ENCODE measurements at regions not wholly inside any gene's neighbourhood (a gene's known extent, or its start where the extent isn't known, plus 50 kb on each side); places are given as distances from the start of the nearest gene placed in this dataset.

DNA sequence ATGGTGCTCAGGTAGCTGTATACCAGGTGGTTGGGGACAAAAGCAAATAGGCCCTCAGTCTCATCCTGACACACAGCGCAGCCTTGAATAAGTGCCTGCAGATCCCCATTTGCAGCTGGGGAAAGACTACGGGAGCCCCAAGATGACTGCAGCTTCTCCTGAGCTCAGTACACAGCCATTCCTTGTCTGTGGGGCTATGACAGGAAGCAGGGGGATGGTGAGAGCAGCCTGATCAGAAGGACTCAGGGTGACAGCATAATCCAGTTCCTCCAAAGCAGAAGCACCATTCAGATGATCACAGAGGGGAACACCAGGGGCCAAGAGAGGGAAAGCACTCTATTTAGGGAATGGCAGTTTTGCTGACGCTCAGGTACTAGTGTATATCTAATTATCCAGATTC lies 104.8 kb upstream of the MOCS1 start:
- H3K27ac ChIP-seq (ENCODE audit: low read depth in 1 of 2, low read length in 1 of 2), result no peak overlapping the region
- H3K4me3 ChIP-seq (ENCODE audit: low read length in 2 of 2), result no peak overlapping the region
- DNase-seq (ENCODE audit: low read depth in 6 of 9, low spot score in 9 of 9), result no peak
- H3K27me3 ChIP-seq (ENCODE audit: control insufficient read depth in 2 of 2, insufficient read depth in 1 of 2, low read length in 1 of 2), result no peaks in the 10 kb centered on the region
- no peaks in the 10 kb centered on the region for H3K36me3 ChIP-seq (ENCODE audit: control insufficient read depth in 2 of 2, insufficient read depth in 2 of 2, low read length in 1 of 2)
- H3K9me3 ChIP-seq (ENCODE audit: control insufficient read depth in 2 of 2, insufficient read depth in 1 of 2, low read length in 1 of 2), result no peaks in the 10 kb centered on the region
- 67% methylated on average over 3 of the region's 3 CpGs for WGBS
- no peaks in the 10 kb centered on the region for H3K4me1 ChIP-seq (ENCODE audit: control insufficient read depth in 2 of 2, insufficient read depth in 2 of 2, low read length in 2 of 2)

GRCh38 chr6:40038626-40039025 lies 104.4 kb upstream of the MOCS1 start:
- no peaks in the 10 kb centered on the region for H3K4me1 ChIP-seq (ENCODE audit: control insufficient read depth in 2 of 2, insufficient read depth in 2 of 2, low read length in 2 of 2)
- no peak for DNase-seq (ENCODE audit: low read depth in 6 of 9, low spot score in 9 of 9)
- no peaks in the 10 kb centered on the region for H3K36me3 ChIP-seq (ENCODE audit: control insufficient read depth in 2 of 2, insufficient read depth in 2 of 2, low read length in 1 of 2)
- H3K4me3 ChIP-seq (ENCODE audit: low read length in 2 of 2), result no peak overlapping the region
- H3K27ac ChIP-seq (ENCODE audit: low read depth in 1 of 2, low read length in 1 of 2), result no peak overlapping the region
- no peaks in the 10 kb centered on the region for H3K27me3 ChIP-seq (ENCODE audit: control insufficient read depth in 2 of 2, insufficient read depth in 1 of 2, low read length in 1 of 2)
- no peaks in the 10 kb centered on the region for H3K9me3 ChIP-seq (ENCODE audit: control insufficient read depth in 2 of 2, insufficient read depth in 1 of 2, low read length in 1 of 2)

GRCh38 chr6:40037271-40037670 lies 103.0 kb upstream of the MOCS1 start:
- H3K4me1 ChIP-seq (ENCODE audit: control insufficient read depth in 2 of 2, insufficient read depth in 2 of 2, low read length in 2 of 2), result no peaks in the 10 kb centered on the region
- no peaks in the 10 kb centered on the region for H3K9me3 ChIP-seq (ENCODE audit: control insufficient read depth in 2 of 2, insufficient read depth in 1 of 2, low read length in 1 of 2)
- no peak for DNase-seq (ENCODE audit: low read depth in 6 of 9, low spot score in 9 of 9)
- no peaks in the 10 kb centered on the region for H3K27me3 ChIP-seq (ENCODE audit: control insufficient read depth in 2 of 2, insufficient read depth in 1 of 2, low read length in 1 of 2)
- H3K36me3 ChIP-seq (ENCODE audit: control insufficient read depth in 2 of 2, insufficient read depth in 2 of 2, low read length in 1 of 2), result no peaks in the 10 kb centered on the region
- no peak overlapping the region for H3K4me3 ChIP-seq (ENCODE audit: low read length in 2 of 2)
- no peak overlapping the region for H3K27ac ChIP-seq (ENCODE audit: low read depth in 1 of 2, low read length in 1 of 2)

GRCh38 chr6:40036186-40036585 lies 101.9 kb upstream of the MOCS1 start:
- DNase-seq (ENCODE audit: low read depth in 6 of 9, low spot score in 9 of 9), result no peak
- no peaks in the 10 kb centered on the region for H3K4me1 ChIP-seq (ENCODE audit: control insufficient read depth in 2 of 2, insufficient read depth in 2 of 2, low read length in 2 of 2)
- no peaks in the 10 kb centered on the region for H3K36me3 ChIP-seq (ENCODE audit: control insufficient read depth in 2 of 2, insufficient read depth in 2 of 2, low read length in 1 of 2)
- 95% methylated on average over 2 of the region's 2 CpGs for WGBS
- H3K9me3 ChIP-seq (ENCODE audit: control insufficient read depth in 2 of 2, insufficient read depth in 1 of 2, low read length in 1 of 2), result no peaks in the 10 kb centered on the region
- H3K4me3 ChIP-seq (ENCODE audit: low read length in 2 of 2), result no peak overlapping the region
- no peaks in the 10 kb centered on the region for H3K27me3 ChIP-seq (ENCODE audit: control insufficient read depth in 2 of 2, insufficient read depth in 1 of 2, low read length in 1 of 2)
- no peak overlapping the region for H3K27ac ChIP-seq (ENCODE audit: low read depth in 1 of 2, low read length in 1 of 2)

GRCh38 chr6:40028449-40028848 lies 94.2 kb upstream of the MOCS1 start:
- 98% methylated on average over 1 of the region's 1 CpG for WGBS
- no peak for DNase-seq (ENCODE audit: low read depth in 6 of 9, low spot score in 9 of 9)

DNA sequence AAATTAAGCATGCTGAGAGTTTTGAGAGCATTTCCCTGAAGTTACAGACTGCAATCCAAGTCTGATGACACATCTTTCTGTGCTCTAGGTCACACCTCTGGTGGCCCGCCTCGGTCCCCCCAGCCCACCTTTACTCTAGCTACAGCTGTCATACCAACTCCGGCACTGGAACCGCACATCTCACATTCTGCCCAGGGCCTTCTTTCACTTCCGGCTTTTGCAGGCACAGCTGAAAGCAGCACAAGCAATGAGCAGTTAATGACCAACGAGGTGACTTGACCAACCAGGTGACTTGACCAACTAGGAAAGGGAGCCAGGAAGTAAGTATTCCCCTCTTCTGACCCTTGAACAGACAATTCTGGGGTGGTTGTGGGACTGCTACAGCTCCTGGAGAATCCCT lies 88.6 kb upstream of the MOCS1 start:
- peaks cover 0 to 2% of the 10 kb centered on the region in 2 donors for H3K9me3 ChIP-seq (ENCODE audit: control insufficient read depth in 2 of 2, insufficient read depth in 1 of 2, low read length in 1 of 2)
- no peak overlapping the region for H3K27ac ChIP-seq (ENCODE audit: low read depth in 1 of 2, low read length in 1 of 2)
- H3K4me3 ChIP-seq (ENCODE audit: low read length in 2 of 2), result no peak overlapping the region
- DNase-seq (ENCODE audit: low read depth in 6 of 9, low spot score in 9 of 9), result no peak
- no peaks in the 10 kb centered on the region for H3K36me3 ChIP-seq (ENCODE audit: control insufficient read depth in 2 of 2, insufficient read depth in 2 of 2, low read length in 1 of 2)
- 92% methylated on average over 6 of the region's 6 CpGs for WGBS
- no peaks in the 10 kb centered on the region for H3K4me1 ChIP-seq (ENCODE audit: control insufficient read depth in 2 of 2, insufficient read depth in 2 of 2, low read length in 2 of 2)
- no peaks in the 10 kb centered on the region for H3K27me3 ChIP-seq (ENCODE audit: control insufficient read depth in 2 of 2, insufficient read depth in 1 of 2, low read length in 1 of 2)

More at GRCh38 chr6:40028449-40028848, 94.2 kb upstream of the MOCS1 start:
- Histone ChIP-seq H3K27ac (ENCODE audit: low read depth in 1 of 2, low read length in 1 of 2) (no peak overlapping the region), H3K36me3 (ENCODE audit: control insufficient read depth in 2 of 2, insufficient read depth in 2 of 2, low read length in 1 of 2) (no peaks in the 10 kb centered on the region), H3K9me3 (ENCODE audit: control insufficient read depth in 2 of 2, insufficient read depth in 1 of 2, low read length in 1 of 2) (no peaks in the 10 kb centered on the region), H3K27me3 (ENCODE audit: control insufficient read depth in 2 of 2, insufficient read depth in 1 of 2, low read length in 1 of 2) (no peaks in the 10 kb centered on the region), H3K4me1 (ENCODE audit: control insufficient read depth in 2 of 2, insufficient read depth in 2 of 2, low read length in 2 of 2) (no peaks in the 10 kb centered on the region), H3K4me3 (ENCODE audit: low read length in 2 of 2) (no peak overlapping the region)

DNA sequence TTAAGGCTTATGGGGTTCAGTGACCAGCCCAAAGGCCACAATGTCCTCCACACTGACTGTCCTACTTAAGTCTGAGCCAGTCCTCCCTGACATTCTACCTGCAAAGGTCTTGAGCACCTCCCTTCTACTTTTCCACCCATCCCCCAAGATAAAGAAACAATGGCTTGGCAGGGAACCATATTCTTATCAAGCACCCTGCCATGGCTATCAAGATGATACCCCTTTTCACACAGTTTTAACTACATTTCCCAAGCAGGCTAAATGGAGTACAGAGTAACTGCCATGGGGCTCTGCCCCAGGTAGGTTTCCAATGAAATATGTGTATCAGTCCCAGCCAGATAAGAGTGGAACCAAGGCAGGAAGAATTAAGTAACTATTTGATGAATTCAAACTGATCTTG lies 85.9 kb upstream of the MOCS1 start:
- no peak for DNase-seq (ENCODE audit: low read depth in 6 of 9, low spot score in 9 of 9)
- H3K27me3 ChIP-seq (ENCODE audit: control insufficient read depth in 2 of 2, insufficient read depth in 1 of 2, low read length in 1 of 2), result no peaks in the 10 kb centered on the region
- no peaks in the 10 kb centered on the region for H3K36me3 ChIP-seq (ENCODE audit: control insufficient read depth in 2 of 2, insufficient read depth in 2 of 2, low read length in 1 of 2)
- H3K9me3 ChIP-seq (ENCODE audit: control insufficient read depth in 2 of 2, insufficient read depth in 1 of 2, low read length in 1 of 2), result peaks cover 0 to 2% of the 10 kb centered on the region in 2 donors
- peak overlapping the region in 1 of 2 donors; percentile 58 for H3K27ac ChIP-seq (ENCODE audit: low read depth in 1 of 2, low read length in 1 of 2)
- no peaks in the 10 kb centered on the region for H3K4me1 ChIP-seq (ENCODE audit: control insufficient read depth in 2 of 2, insufficient read depth in 2 of 2, low read length in 2 of 2)
- no peak overlapping the region for H3K4me3 ChIP-seq (ENCODE audit: low read length in 2 of 2)

- DNase-seq (ENCODE audit: low read depth in 6 of 9, low spot score in 9 of 9), result no peak
- Histone ChIP-seq H3K27ac (ENCODE audit: low read depth in 1 of 2, low read length in 1 of 2) (no peak overlapping the region), H3K27me3 (ENCODE audit: control insufficient read depth in 2 of 2, insufficient read depth in 1 of 2, low read length in 1 of 2) (no peaks in the 10 kb centered on the region), H3K9me3 (ENCODE audit: control insufficient read depth in 2 of 2, insufficient read depth in 1 of 2, low read length in 1 of 2) (peaks cover 0 to 2% of the 10 kb centered on the region in 2 donors), H3K4me3 (ENCODE audit: low read length in 2 of 2) (no peak overlapping the region), H3K36me3 (ENCODE audit: control insufficient read depth in 2 of 2, insufficient read depth in 2 of 2, low read length in 1 of 2) (no peaks in the 10 kb centered on the region), H3K4me1 (ENCODE audit: control insufficient read depth in 2 of 2, insufficient read depth in 2 of 2, low read length in 2 of 2) (no peaks in the 10 kb centered on the region)
- 97% methylated on average over 1 of the region's 1 CpG for WGBS
Observed at GRCh38 chr6:40015530-40015929, 81.3 kb upstream of the MOCS1 start.

- no peak for DNase-seq (ENCODE audit: low read depth in 6 of 9, low spot score in 9 of 9)
- Histone ChIP-seq H3K36me3 (ENCODE audit: control insufficient read depth in 2 of 2, insufficient read depth in 2 of 2, low read length in 1 of 2) (no peaks in the 10 kb centered on the region), H3K27me3 (ENCODE audit: control insufficient read depth in 2 of 2, insufficient read depth in 1 of 2, low read length in 1 of 2) (no peaks in the 10 kb centered on the region), H3K4me1 (ENCODE audit: control insufficient read depth in 2 of 2, insufficient read depth in 2 of 2, low read length in 2 of 2) (no peaks in the 10 kb centered on the region), H3K27ac (ENCODE audit: low read depth in 1 of 2, low read length in 1 of 2) (no peak overlapping the region), H3K9me3 (ENCODE audit: control insufficient read depth in 2 of 2, insufficient read depth in 1 of 2, low read length in 1 of 2) (no peaks in the 10 kb centered on the region), H3K4me3 (ENCODE audit: low read length in 2 of 2) (no peak overlapping the region)
- 90% methylated on average over 4 of the region's 4 CpGs for WGBS
Observed at GRCh38 chr6:40011844-40012243, 77.6 kb upstream of the MOCS1 start.

DNA sequence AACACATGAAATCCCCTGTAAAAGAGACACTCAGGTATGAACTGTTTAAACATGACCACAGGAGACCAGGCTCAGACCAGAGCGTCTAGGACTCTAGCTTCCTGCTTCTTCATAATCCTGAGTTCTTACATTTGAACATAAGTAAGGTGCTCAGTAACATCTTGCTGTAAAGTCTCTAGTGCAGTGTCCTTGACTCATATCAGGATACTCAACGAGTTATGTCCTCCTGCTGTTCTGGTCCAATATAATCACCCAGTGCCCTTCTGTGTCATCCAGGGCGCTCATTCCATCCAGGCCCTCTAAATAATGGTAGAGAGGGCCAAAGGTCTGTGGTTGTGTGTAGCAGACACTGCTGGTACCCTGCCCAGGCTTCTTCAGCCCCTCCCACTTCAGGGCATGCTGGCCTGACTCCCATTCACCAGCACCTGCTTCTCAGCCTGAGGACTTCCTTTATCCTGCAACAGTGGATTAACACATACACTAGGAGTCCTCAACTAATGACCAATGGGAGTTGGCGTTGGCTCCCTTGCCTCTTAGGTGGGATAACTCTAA lies 66.8 kb upstream of the MOCS1 start:
- no peaks in the 10 kb centered on the region for H3K36me3 ChIP-seq (ENCODE audit: control insufficient read depth in 2 of 2, insufficient read depth in 2 of 2, low read length in 1 of 2)
- no peak overlapping the region for H3K27ac ChIP-seq (ENCODE audit: low read depth in 1 of 2, low read length in 1 of 2)
- H3K27me3 ChIP-seq (ENCODE audit: control insufficient read depth in 2 of 2, insufficient read depth in 1 of 2, low read length in 1 of 2), result no peaks in the 10 kb centered on the region
- H3K4me1 ChIP-seq (ENCODE audit: control insufficient read depth in 2 of 2, insufficient read depth in 2 of 2, low read length in 2 of 2), result no peaks in the 10 kb centered on the region
- H3K9me3 ChIP-seq (ENCODE audit: control insufficient read depth in 2 of 2, insufficient read depth in 1 of 2, low read length in 1 of 2), result peaks cover 0 to 20% of the 10 kb centered on the region in 2 donors
- DNase-seq (ENCODE audit: low read depth in 6 of 9, low spot score in 9 of 9), result no peak
- 80% methylated on average over 4 of the region's 4 CpGs for WGBS
- H3K4me3 ChIP-seq (ENCODE audit: low read length in 2 of 2), result no peak overlapping the region
